GM04504 (cell line): ENCODE measurements at regions not wholly inside any gene's neighbourhood (a gene's known extent, or its start where the extent isn't known, plus 50 kb on each side); places are given as distances from the start of the nearest gene placed in this dataset.

Experiments
- DNase-seq: peaks from one replicate; pipeline ENCODE4 v3.0.0-alpha.2; 2012; ENCODE audit warnings: low read depth

DNA sequence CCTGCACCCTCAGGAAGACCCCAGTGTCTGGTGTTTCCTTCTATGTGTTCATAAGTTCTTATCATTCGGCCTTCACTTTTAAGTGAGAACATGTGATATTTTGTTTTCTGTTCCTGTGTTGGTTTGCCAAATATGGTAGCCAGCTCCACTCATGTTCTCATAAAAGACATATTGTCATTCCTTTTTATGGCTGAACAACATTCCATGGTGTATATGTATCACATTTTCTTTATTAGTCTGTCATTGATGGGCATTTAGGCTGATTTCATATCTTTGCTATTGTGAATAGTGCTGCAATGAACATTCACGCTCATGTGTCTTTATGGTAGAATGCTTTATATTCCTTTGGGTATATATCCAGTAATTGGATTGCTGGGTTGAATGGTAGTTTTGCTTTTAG is 645.1 kb downstream of the SLC16A7 start:
- DNase-seq, result no peak

DNA sequence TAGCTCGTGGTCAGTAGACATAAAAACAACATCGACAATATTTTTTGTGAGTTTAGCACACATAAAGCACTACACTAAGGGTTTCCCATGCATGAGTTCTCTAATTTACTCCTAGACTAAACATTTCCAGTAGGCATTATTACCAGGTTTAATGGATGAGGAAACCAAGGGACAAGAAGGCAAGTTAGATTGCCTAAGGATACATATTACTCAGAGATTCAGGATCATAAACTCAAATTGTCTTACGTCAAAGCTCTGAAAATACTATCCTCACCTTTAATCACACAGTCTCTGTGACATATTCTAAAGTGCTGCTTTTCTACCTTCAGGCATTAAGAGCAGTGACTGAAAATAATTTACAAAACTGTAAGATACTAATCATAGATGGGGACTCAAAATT is 655.3 kb downstream of the SLC16A7 start:
- no peak for DNase-seq

DNA sequence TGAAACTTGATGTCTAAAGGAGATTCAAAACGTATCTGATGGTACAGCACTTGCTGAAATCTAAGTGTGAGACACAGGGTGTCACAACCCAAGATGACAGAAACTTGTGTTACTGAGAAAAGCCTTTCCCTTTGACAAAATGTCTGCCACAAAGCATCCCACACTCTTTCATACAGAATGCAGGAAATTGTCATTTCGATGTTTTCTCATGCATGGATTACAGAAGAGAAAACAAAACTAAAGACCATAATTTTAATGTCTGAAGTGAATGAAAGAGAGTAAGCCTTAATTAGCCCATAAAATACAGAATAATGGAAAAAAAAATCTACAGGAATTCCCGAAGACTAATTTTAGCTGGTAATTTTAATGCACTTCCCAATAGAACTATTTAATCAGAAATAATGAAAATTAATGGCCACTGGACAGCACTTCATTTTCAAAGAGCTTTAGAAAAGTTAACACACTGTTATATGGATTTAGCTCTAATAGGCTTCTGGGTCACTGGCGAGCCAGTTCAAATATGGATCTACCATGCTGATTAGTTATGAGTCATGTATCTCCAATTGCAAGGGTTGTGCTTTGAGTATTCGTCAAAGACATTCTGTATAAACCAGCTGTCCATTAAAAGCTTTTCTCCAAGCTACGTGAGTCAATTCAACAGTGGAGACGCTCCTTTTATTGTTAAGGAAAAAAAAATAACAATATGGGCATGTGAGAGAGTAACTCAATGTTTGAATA is 656.7 kb downstream of the SLC16A7 start:
- DNase-seq, result no peak

GRCh38 chr12:60255044-60255443 is 659.2 kb downstream of the SLC16A7 start:
- DNase-seq, result no peak

DNA sequence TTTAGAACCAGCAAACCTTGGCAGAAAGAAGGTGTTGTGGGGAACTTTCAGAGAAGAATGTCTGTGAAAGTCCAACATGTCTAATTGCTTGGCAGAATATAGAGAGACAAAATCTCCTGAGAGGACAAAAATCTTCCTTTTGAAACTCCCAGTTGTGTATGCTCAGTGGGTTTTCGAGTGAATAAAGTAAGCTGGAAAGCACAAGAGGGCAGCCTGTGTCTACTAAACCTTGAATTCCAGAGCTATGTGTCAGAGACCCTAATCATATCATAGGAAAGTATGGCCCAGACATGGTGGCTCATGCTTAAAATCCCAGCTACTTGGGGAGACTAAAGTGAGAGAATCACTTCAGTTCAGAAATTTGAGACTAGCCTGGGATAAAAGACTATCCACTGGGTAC is 661.2 kb downstream of the SLC16A7 start:
- DNase-seq, result peak; percentile 24

GRCh38 chr12:60259225-60259624 is 663.4 kb downstream of the SLC16A7 start:
- DNase-seq, result no peak

GRCh38 chr12:60262378-60262777 is 666.5 kb downstream of the SLC16A7 start:
- no peak for DNase-seq

GRCh38 chr12:60263161-60263560 is 667.3 kb downstream of the SLC16A7 start:
- no peak for DNase-seq

DNA sequence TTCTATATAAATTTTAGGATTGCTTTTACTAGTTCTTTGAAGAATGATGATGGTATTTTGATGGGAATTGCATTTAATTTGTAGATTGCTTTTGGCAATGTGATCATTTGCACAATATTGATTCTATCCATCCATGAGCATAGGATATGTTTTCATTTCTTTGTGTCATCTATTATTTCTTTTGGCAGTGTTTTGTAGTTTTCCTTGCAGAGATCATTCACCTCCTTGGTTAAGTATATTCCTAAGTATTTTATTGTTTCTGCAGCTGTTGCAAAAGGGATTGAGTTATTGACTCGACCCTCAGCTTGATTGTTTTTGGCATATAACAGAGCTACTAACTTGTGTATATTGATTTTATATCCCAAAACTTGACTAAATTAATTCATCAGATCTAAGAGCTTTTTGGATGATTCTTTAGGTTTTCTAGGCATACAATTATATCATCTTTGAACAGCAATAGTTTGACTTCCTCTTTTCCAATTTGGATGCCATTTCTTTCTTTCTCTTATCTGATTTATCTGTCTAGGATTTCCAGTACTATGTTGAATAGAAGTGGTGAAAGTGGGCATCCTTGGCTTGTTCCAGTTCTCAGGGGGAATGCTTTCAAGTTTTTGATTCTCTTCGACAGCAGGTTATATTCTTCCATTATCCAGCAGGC is 668.1 kb downstream of the SLC16A7 start:
- no peak for DNase-seq

DNA sequence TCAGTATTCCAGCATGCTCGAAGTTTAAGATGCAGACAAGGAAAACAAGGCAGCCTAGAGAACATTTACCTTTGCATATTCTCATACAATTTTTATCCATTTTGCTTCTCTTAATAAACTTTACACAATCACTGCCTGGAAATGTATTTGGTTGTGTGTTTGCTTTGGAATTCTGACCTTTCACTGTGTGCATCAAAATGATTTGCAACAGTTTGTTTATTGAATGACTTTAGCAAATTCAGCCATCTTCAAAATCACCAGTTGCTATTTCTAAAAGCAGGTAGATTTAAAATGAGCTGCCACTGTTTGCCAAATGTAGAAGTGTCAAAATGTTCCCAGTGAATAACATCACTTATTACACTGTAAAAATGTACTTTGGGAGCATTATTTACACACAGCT is 669.9 kb downstream of the SLC16A7 start:
- no peak for DNase-seq

DNA sequence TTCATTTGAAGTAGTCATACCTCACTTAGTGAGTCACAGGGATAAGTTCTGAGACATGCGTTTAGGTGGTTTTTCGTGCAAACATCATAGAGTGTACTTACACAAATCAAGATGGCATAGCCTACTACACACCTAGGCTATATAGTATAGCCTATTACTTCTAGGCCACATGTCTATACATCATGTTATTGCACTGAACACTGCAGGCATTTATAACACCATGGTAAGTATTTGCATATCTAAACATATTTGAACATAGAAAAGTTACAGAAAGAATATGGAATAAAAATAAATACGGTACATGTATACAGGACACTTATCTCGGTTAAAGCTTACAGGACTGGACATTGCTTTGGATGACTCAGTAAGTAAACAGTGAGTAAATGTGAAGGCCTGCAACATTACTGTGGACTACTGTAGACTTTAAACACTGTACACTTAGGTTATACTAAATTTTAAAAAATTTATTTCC is 670.6 kb downstream of the SLC16A7 start:
- no peak for DNase-seq

DNA sequence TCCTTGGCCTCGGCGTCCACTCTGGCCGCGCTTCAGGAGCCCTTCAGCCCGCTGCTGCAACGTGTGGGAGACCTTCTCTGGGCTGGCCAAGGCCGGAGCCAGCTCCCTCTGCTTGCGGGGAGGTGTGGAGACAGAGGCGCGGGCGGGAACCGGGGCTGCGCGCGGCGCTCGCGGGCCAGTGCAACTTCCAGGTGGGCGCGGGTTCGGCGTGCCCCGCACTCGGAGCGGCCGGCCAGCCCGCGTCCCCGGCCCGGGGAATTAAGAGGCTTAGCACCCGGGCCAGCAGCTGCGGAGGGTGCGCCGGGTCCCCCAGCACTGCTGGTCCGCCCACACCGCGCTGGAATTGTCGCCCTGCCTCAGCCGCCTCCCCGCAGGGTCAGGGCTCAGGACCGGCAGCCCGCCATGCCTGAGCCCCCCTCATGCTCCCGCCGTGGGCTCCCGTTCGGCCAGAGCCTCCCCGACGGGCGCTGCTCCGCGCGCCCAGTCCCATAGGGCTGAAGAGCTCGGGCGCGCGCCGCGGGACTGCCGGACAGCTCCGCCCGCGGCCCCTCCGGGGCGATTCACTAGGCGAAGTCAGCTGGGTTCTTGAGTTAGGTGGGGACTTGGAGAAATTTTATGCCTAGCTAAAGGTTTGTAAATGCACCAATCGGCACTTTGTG is 673.9 kb downstream of the SLC16A7 start:
- DNase-seq, result no peak

GRCh38 chr12:60271816-60272215 is 676.0 kb downstream of the SLC16A7 start:
- no peak for DNase-seq

GRCh38 chr12:60278209-60278608 is 682.4 kb downstream of the SLC16A7 start:
- no peak for DNase-seq

- peak; percentile 12 for DNase-seq
These were observed 683.4 kb downstream of the SLC16A7 start for GRCh38 chr12:60279221-60279620.

GRCh38 chr12:60281522-60281921 is 685.7 kb downstream of the SLC16A7 start:
- DNase-seq, result no peak

GRCh38 chr12:60290532-60290931 is 694.7 kb downstream of the SLC16A7 start:
- no peak for DNase-seq

- peak; percentile 1 for DNase-seq
These were observed 712.6 kb downstream of the SLC16A7 start for GRCh38 chr12:60308366-60308991.

DNA sequence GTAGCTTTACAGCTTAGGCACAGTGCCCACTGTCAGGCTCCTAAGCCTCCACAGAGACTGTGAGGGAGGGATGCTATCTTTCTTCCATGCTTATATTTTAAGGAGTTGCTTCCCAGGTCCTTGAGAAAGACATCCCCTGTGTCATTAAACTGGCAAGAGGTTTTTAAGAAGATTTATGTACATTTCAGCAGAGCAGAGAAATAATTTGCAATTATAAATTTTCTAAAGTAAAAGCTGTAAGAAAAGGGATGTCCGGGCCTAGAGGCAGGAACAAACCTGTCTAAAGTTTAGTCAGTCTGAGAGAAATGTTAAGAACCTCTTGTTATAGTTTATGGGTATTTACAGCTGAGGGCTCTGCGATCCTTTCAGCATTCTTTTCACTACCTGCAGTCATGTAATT is 716.1 kb downstream of the SLC16A7 start:
- no peak for DNase-seq

- DNase-seq, result no peak
These were observed 721.5 kb downstream of the SLC16A7 start for GRCh38 chr12:60317361-60317760.

DNA sequence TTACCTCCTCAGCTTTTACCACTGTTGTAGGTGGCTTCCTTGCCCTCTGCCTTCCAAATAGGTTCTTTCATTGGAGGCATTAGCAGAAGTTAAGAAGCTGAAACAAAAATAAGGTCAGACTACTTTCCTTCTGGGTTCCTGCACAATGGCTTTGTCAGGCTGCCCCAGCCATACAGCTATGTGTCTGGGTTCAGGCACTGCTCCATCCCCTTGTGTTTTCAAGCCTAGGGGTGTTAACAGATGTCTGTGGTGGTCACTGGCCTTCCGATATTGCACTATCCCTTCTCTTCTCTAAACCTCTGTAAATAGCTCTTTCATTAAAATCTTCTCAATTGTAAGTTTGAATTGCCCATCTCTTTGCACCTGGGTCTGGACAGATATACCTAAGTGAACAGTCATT is 728.9 kb downstream of the SLC16A7 start:
- DNase-seq, result no peak

- no peak for DNase-seq
These were observed 737.6 kb downstream of the SLC16A7 start for GRCh38 chr12:60333461-60333860.

GRCh38 chr12:60335745-60336144 is 739.9 kb downstream of the SLC16A7 start:
- no peak for DNase-seq
